CD4-positive, alpha-beta T cell treated with Interleukin-6 for 4 hours (primary cell): ENCODE measurements at regions not wholly inside any gene's neighbourhood (a gene's known extent, or its start where the extent isn't known, plus 50 kb on each side); places are given as distances from the start of the nearest gene placed in this dataset.

Experiments used
- DNase-seq: peaks from one replicate; pipeline ENCODE4 v3.0.0-alpha.2; 2020; ENCODE audit warnings: mixed read lengths

DNA sequence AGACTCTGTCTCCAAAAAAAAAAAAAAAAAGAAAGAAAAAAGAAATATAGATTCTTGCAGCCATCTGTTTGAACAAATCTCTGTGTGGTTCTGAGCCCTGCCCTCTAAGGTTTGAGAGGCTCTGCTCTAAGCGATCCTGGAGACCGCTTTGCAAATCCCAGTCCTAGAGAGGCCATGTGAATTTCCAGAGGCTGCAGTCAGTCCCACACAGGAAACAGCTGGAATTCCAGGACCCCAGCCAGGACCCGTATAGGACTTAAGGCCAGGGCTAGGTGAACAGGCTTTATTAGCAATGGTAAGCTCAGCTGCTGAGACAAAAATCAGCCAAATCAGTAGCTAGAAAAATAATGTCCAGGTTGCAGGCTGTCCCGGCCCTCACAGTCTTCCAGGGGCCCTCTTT, 154.8 kb downstream of the RPS24 start:
- DNase-seq = no peak

- DNase-seq = no peak
Observed at GRCh38 chr10:78190051-78190825, 156.6 kb downstream of the RPS24 start.

GRCh38 chr10:78191301-78191700, 157.6 kb downstream of the RPS24 start:
- DNase-seq = no peak

DNA sequence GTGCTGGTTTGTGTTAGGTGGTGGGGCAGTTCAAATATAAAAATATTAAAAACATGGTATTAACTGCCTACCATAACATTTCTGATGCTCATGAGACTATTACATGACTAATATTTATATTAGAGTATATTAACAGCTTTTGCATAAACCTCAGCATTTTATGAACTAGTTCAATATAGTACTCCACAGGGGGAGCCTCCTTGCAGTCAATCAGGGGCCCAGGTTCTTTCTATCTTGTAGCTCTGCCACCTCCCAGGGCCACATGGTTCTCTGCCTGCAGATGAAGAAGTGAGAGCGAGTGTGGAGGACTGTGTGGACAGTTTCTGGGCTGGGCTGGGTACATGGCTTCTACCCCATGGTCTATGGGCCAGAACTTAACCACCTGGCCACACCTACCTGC, 159.5 kb downstream of the RPS24 start:
- DNase-seq = no peak

DNA sequence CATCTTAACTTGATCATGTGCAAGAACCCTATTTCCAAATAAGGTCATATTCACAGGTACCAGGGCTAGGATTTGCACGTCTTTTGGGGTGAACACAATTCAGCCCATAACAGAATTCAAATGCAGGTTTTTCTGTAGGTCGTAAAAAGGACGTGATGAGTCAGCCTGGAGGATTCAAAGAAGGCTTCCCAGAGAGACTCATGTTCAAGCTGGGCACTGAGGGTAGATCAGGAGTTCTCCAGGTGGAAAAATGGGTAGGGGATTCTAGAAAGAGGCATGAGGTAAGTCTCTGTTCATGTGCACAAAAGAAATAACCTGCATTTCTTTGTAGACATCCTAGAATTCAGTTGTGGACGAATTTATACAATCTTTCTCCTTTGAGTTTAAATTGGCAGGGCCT, 160.4 kb downstream of the RPS24 start:
- no peak for DNase-seq

- no peak for DNase-seq
Observed at GRCh38 chr10:78194539-78195402, 161.1 kb downstream of the RPS24 start.

DNA sequence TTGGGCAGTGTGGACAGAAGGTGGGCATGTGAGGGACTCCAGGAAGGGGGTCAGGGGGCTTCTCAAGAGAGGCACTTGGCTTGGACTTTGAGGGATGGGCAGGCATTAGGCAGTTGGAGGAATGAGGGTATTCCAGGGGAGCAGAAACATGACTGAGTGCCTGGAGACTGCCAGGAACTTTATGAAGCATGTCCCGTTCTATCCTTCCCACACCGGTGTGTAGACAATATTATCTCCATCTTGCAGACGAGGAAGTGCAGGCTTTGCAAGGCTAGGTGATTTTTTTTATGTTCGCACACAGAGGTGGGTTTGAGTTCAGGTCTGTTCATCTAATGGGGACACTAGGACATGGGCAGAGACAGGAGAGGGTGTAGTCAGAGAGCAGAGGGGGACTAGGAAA, 162.7 kb downstream of the RPS24 start:
- DNase-seq = no peak

GRCh38 chr10:78196964-78197363, 163.3 kb downstream of the RPS24 start:
- no peak for DNase-seq

- DNase-seq = no peak
Observed at GRCh38 chr10:78197628-78198272, 164.1 kb downstream of the RPS24 start.

DNA sequence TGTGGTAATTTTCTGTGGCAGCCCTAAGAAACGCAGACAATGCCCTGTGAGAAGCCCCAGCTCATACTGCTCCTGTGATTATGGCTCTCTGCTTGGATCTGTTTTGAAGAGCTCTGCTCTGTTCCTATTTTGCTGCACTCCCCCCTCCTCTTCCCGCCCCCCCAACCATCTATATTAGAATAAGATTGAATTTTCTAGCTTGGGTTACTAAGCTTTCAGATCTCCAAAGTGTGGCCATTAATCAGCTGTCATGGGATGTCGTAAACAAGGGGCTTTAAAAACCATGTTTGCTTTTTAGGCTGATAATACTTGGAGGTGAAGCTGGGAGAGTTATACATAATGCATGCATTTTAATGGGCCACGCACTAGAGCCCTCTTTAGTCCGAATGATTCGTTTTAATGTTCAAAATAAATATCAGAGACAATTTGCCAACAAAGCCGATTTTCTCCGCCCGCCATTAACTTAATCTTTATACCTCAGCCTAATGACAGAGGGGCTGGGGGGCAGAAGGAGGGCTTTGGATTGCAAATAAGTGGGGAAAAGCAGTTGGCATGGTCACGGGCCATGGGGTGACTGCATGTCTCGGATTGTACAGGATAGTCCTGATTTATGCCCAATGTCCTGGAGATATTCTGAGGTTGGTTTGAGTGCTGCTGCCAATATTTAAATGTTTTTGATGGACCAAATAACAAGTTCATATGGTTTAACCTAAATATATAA, 165.5 kb downstream of the RPS24 start:
- no peak for DNase-seq

DNA sequence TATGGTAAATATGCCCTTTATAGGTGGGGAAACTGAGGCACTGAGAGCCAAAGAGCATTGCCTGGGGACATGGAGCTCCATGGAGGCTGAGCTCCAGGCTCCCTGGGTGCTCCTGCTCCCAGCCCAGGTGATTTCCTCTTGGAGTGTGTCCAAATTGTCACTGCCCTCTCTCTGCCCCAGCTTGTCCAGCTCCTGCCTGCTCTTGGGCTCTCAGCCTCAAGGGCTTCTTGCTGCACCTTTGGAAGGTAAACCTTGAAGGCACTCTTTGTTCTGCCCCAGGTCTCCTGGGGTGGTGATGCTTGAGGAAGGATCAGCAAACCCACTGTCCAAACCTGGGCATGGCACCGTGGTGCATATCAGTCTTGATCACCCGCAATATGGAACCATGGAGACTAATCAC, 166.1 kb downstream of the RPS24 start:
- DNase-seq = no peak

GRCh38 chr10:78200686-78201085, 167.0 kb downstream of the RPS24 start:
- DNase-seq = no peak

DNA sequence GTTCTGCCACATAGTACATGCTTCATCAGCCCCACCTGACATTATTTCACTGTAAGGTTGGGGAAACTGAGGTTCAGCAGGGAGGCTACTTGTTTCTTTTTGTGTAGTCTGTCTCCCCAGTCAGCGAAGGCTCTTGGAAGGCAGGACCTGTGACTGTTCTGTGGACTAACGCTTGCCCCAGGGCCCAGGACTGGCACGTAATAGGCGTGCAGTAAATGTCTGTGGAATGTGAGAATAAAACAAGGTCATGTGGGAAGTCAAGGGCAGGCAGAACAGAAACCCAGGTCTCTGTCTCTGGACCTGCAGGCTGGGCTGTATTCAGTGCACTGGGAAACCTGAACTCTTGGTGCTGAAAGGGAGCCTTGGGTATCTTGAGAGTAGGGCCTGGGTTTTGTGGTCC, 168.7 kb downstream of the RPS24 start:
- no peak for DNase-seq

GRCh38 chr10:78203915-78204818, 170.5 kb downstream of the RPS24 start:
- DNase-seq = no peak

DNA sequence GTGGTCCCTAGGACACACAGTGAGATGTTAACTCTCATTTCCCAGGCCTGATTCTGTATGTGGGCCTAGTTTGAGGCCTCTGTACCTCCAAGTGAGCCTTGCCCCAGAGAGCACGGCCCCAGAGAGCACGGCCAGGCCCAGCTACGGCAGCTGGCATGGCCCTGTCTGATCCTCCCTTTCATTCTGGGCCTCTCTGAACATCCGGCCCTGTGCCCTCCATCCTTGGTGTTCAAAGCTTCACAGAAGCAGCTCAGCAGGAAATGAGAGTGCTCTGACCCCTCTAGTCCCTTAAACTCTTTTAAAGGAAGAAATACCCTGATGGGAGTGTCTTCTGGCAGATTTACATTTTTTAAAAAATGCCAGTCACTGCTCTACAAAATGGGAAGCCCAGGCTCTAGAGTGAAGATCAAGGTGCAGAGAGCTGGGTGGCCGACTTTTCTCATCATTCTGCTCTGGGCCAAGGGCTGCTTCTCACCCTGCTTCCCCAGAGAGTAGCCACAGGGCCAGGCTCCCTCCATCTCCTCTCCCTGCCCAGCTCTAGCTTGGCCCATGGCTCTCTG, 171.9 kb downstream of the RPS24 start:
- no peak for DNase-seq

- no peak for DNase-seq
Observed at GRCh38 chr10:78207216-78207615, 173.6 kb downstream of the RPS24 start.

- no peak for DNase-seq
Observed at GRCh38 chr10:78207776-78208175, 174.1 kb downstream of the RPS24 start.

DNA sequence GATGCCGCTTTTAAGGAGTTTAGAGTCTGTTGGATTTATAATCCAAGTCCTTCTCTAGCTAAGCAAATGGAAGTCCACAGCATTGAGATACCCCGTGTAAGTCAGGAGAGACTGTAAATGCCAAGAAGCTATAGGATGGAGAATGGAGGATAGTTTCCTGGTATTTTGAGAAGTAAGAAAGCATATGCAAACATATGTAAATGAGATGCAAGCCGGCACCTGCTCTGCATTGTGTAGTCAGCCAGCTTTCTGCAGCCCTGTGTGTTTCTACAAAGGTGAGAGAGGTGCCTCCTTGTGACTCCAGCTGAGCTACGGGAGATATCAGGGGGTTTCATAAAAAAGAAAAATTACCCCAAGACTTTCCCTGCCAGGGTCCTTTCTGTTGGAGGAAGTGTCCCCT, 176.3 kb downstream of the RPS24 start:
- DNase-seq = no peak

DNA sequence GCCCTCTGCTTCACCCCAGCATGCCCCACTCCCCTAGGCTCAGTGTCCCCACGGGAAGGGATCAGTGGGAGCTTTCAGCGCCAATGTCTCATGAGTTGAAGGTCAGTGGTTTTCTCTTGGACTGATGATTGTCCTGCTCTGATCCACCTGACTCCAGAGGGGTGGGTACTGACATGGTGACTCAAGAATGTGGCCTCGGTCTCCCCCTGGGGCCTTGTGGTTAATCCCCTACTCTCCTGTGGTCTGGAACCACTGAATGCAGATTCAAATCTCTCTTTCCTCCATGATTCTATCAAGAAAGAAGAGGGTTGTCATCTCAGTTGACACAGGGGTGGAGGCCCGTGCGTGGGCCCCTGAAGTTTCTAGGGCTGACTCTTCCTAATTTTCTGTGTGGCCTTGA, 176.9 kb downstream of the RPS24 start:
- DNase-seq = no peak

- no peak for DNase-seq
Observed at GRCh38 chr10:78210976-78211375, 177.3 kb downstream of the RPS24 start.

GRCh38 chr10:78211561-78212051, 177.9 kb downstream of the RPS24 start:
- peak; percentile 12 for DNase-seq
